ENCODE measurements at regions not wholly inside any gene's neighbourhood (a gene's known extent, or its start where the extent isn't known, plus 50 kb on each side); places are given as distances from the start of the nearest gene placed in this dataset.

- no peak for DNase-seq
- TF ChIP-seq CTCF (IDR thresholded peaks at IDR 0.05) (no peak), POLR2A (IDR thresholded peaks at IDR 0.05) (no peak)
Observed at GRCh38 chr6:153503810-153504209, 372.7 kb upstream of the RGS17 start.

GRCh38 chr6:153493501-153493900 is 362.4 kb upstream of the RGS17 start:
- H3K9me3 ChIP-seq: no peaks in the 10 kb centered on the region
- intact Hi-C loops (cut with DNase I; ENCODE audit: low total_unique reads): no loop called here
- TF ChIP-seq POLR2A (IDR thresholded peaks at IDR 0.05) (no peak), CTCF (IDR thresholded peaks at IDR 0.05) (no peak)

More at GRCh38 chr6:153503810-153504209, 372.7 kb upstream of the RGS17 start:
- intact Hi-C loops (cut with DNase I; ENCODE audit: low total_unique reads): no loop called here
- Histone ChIP-seq H3K9me3 (no peaks in the 10 kb centered on the region), H3K27ac (no peak overlapping the region), H3K36me3 (no peaks in the 10 kb centered on the region), H3K4me1 (no peaks in the 10 kb centered on the region), H3K27me3 (no peaks in the 10 kb centered on the region), H3K4me3 (no peak overlapping the region)

GRCh38 chr6:153489479-153489878 is 358.4 kb upstream of the RGS17 start:
- H3K27ac ChIP-seq: no peak overlapping the region
- no peaks in the 10 kb centered on the region for H3K36me3 ChIP-seq
- no peak for DNase-seq
- H3K9me3 ChIP-seq: no peaks in the 10 kb centered on the region
- H3K4me1 ChIP-seq: no peaks in the 10 kb centered on the region
- TF ChIP-seq POLR2A (IDR thresholded peaks at IDR 0.05) (no peak), CTCF (IDR thresholded peaks at IDR 0.05) (no peak)
- intact Hi-C loops (cut with DNase I; ENCODE audit: low total_unique reads): no loop called here
- H3K27me3 ChIP-seq: no peaks in the 10 kb centered on the region
- H3K4me3 ChIP-seq: no peak overlapping the region

More at GRCh38 chr6:153493501-153493900, 362.4 kb upstream of the RGS17 start:
- Histone ChIP-seq H3K4me3 (no peak overlapping the region), H3K36me3 (no peaks in the 10 kb centered on the region), H3K4me1 (no peaks in the 10 kb centered on the region), H3K27ac (no peak overlapping the region), H3K27me3 (no peaks in the 10 kb centered on the region)
- DNase-seq: no peak

- Histone ChIP-seq H3K9me3 (no peaks in the 10 kb centered on the region), H3K27me3 (no peaks in the 10 kb centered on the region), H3K36me3 (no peaks in the 10 kb centered on the region), H3K27ac (no peak overlapping the region), H3K4me3 (no peak overlapping the region), H3K4me1 (no peaks in the 10 kb centered on the region)
- no peak for DNase-seq
- intact Hi-C loops (cut with DNase I; ENCODE audit: low total_unique reads): no loop called here
- TF ChIP-seq CTCF (IDR thresholded peaks at IDR 0.05) (no peak), POLR2A (IDR thresholded peaks at IDR 0.05) (no peak)
Observed at GRCh38 chr6:153488267-153488666, 357.2 kb upstream of the RGS17 start.

- intact Hi-C loops (cut with DNase I; ENCODE audit: low total_unique reads): no loop called here
- no peak for TF ChIP-seq CTCF (IDR thresholded peaks at IDR 0.05)
- no peak for TF ChIP-seq POLR2A (IDR thresholded peaks at IDR 0.05)
Observed at GRCh38 chr6:153485072-153485471, 354.0 kb upstream of the RGS17 start.

More at GRCh38 chr6:153485072-153485471, 354.0 kb upstream of the RGS17 start:
- no peaks in the 10 kb centered on the region for H3K27me3 ChIP-seq
- no peak overlapping the region for H3K27ac ChIP-seq
- H3K4me1 ChIP-seq: no peaks in the 10 kb centered on the region
- no peak overlapping the region for H3K4me3 ChIP-seq
- no peaks in the 10 kb centered on the region for H3K9me3 ChIP-seq
- no peak for DNase-seq
- H3K36me3 ChIP-seq: no peaks in the 10 kb centered on the region
